ENCODE measurements at regions not wholly inside any gene's neighbourhood (a gene's known extent, or its start where the extent isn't known, plus 50 kb on each side); places are given as distances from the start of the nearest gene placed in this dataset.

DNA sequence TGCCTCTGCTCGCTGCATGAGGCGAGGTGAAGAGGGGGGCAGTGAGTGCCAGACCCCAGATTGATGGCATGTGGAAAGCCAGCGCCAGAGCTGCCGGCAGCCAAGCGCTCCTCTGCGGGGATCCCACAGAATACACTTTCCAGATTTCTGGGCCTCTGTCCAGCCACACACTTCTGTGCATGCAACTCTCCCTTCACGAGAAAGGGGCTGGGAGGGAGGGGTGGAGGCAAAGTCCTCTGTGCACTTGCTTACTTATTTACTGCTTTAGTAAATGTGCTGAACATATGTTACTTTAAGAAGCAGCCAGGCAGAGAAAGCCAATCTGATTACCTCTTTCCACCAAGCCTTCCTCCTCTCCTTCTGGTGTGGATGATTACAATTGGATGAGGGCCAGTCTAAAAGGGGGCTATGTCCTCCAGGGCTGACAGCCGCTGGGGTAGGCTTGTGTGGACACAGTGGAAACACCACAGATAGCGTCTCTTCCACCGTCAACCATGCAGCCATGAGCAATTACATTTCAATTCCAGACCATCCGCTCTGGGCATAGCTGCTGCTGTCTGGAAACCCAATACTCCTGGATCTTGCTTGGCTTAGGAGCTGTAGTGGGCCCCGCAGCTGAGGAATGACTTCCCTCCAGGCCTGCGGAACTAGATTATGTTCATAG is 322.8 kb upstream of the ANKRD30A start:
- no peak overlapping the region for H3K4me3 ChIP-seq (ENCODE audit: low read depth, low read length)
- TF ChIP-seq, protein P1, sequence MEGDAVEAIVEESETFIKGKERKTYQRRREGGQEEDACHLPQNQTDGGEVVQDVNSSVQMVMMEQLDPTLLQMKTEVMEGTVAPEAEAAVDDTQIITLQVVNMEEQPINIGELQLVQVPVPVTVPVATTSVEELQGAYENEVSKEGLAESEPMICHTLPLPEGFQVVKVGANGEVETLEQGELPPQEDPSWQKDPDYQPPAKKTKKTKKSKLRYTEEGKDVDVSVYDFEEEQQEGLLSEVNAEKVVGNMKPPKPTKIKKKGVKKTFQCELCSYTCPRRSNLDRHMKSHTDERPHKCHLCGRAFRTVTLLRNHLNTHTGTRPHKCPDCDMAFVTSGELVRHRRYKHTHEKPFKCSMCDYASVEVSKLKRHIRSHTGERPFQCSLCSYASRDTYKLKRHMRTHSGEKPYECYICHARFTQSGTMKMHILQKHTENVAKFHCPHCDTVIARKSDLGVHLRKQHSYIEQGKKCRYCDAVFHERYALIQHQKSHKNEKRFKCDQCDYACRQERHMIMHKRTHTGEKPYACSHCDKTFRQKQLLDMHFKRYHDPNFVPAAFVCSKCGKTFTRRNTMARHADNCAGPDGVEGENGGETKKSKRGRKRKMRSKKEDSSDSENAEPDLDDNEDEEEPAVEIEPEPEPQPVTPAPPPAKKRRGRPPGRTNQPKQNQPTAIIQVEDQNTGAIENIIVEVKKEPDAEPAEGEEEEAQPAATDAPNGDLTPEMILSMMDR (IDR thresholded peaks at IDR 0.05; ENCODE audit: borderline replicate concordance, insufficient read depth, low read depth, low read length) = no peak

DNA sequence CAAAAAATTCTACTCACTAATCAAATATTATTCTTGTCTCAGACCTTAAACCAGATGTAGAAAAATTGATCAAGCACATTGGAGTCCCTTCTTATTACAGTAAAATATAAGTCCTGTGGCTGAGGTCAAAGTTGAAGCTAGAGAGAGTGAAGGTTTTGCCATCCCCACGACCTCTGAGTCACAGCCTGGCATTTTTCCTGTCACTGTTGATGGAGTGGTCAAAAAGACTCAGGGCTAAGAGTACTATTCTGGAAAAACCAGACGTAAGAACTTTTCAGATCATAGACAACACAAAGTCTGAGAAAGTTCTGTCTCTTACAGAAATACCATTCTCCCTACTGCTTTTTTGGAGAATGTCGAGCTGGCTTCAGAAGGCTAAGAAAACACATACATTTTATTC is 323.7 kb upstream of the ANKRD30A start:
- TF ChIP-seq, protein P1 (IDR thresholded peaks at IDR 0.05; ENCODE audit: borderline replicate concordance, insufficient read depth, low read depth, low read length) = no peak

DNA sequence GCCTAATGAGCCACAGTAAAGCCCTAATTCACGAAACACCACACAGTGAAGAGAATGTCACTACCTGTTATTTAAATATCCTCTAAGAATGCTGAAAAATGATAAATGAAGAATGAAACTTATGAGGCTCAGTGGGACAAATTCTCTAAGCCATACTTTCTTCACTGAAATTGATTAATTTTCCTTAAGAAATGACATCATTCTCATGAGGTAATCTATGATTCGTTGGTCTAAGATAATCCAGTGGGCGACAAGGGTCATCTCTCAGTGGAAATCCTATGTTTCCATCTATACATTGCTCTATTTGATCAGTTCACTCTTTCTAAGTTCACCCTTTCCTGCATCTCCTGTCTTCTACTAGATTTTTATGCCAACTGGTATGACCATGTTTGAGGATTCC is 330.4 kb upstream of the ANKRD30A start:
- H3K4me3 ChIP-seq (ENCODE audit: low read depth, low read length) = no peak overlapping the region
- TF ChIP-seq, protein P1 (IDR thresholded peaks at IDR 0.05; ENCODE audit: borderline replicate concordance, insufficient read depth, low read depth, low read length) = no peak

More for the DNA sequence above, 323.7 kb upstream of the ANKRD30A start:
- no peak overlapping the region for H3K4me3 ChIP-seq (ENCODE audit: low read depth, low read length)

DNA sequence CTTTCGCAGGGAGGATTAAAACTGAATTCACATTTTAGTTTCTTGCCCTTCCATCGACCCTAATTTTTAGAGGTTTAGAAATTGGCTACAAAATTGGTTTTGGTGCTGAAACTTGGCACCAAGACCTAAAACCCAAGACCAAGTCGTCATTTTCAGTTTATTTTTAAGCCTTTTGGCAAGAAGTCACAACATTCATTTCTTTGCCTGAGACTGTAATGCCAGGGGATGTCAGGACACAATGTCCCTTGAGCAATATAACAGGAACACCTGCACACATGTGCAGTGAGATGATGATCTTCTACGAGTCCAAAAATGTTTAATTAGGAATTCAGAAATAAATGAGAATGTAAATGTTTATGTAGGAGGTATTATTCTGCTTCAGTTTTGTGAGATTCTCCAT is 335.4 kb upstream of the ANKRD30A start:
- H3K4me3 ChIP-seq (ENCODE audit: low read depth, low read length) = no peak overlapping the region
- TF ChIP-seq, protein P1 (IDR thresholded peaks at IDR 0.05; ENCODE audit: borderline replicate concordance, insufficient read depth, low read depth, low read length) = no peak

DNA sequence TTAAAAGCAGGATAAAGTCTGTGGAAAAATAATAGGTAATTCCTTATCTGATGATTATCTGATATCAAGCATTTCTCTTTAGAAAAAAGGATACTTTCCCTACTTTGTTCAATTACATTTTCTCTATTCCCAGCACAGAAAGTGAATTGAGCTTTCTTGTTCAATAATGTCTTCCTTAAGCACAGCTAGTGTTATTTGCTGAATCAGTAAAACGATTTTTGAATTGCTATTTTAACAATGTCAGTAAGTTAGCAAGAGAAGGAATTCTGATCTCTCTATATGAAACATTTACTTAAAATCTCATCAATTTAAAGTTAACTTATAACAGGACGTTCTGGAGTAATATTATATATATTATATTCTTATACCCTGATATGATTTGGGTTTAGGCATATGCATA is 337.2 kb upstream of the ANKRD30A start:
- H3K4me3 ChIP-seq (ENCODE audit: low read depth, low read length) = no peak overlapping the region
- TF ChIP-seq, protein P1 (IDR thresholded peaks at IDR 0.05; ENCODE audit: borderline replicate concordance, insufficient read depth, low read depth, low read length) = no peak

DNA sequence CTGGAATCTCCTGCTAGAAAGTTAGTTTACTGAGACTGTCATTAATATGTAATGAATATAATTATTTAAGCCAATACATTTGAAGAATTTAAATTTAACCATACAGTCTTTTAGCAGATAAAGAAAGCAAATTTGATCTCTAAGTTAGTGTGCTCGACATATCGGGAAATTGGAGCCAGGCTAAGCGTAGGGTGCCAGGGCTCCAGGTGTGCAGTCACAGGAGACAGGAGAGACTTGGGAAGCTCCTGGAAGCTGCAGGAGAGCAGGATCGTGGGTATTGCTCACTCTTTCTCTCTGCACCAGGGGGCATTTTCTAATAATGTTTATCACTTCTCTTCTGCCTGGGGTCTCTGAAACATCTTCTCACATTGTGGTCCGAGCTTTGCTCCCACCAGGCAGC is 342.0 kb upstream of the ANKRD30A start:
- no peak overlapping the region for H3K4me3 ChIP-seq (ENCODE audit: low read depth, low read length)
- TF ChIP-seq, protein P1 (IDR thresholded peaks at IDR 0.05; ENCODE audit: borderline replicate concordance, insufficient read depth, low read depth, low read length) = no peak

DNA sequence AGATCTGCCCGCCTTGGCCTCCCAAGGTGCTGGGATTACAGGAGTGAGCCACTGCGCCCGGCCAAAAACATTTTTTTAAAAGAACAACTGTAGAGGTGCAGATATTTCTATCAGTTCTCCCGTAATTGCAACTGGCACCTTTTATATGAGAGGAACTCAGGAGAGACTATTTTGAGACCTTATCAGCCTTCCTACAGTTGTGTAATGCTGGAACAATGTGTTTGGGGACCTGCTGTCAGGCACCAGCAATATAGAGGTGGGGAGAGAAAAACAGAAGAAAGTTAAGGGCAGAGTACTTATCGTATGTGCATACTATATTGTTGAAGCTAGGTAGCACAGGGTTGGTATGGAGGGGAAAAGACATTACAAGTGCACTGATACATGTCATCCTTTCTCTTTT is 343.8 kb upstream of the ANKRD30A start:
- TF ChIP-seq, protein P1 (IDR thresholded peaks at IDR 0.05; ENCODE audit: borderline replicate concordance, insufficient read depth, low read depth, low read length) = no peak
- H3K4me3 ChIP-seq (ENCODE audit: low read depth, low read length) = no peak overlapping the region

Data from GM12875 (cell line).